GM18907 (cell line): ENCODE measurements at regions not wholly inside any gene's neighbourhood (a gene's known extent, or its start where the extent isn't known, plus 50 kb on each side); places are given as distances from the start of the nearest gene placed in this dataset.
"Not testable (repeated sequence)": the region's sequence is repeated elsewhere in the genome, so short reads cannot be mapped to it uniquely, and the experiment has no call there.

Experiments used
- ATAC-seq: cut with Tn5 transposase; IDR thresholded peaks from one replicate; pipeline ENCODE4 v1.9.1; 2021; ENCODE audit warnings: mild to moderate bottlenecking, moderate library complexity; ENCODE audit not compliant: unreplicated experiment

GRCh38 chr1:149274493-149274892, 171.1 kb upstream of the NBPF9 start:
- not testable (repeated sequence) for ATAC-seq

DNA sequence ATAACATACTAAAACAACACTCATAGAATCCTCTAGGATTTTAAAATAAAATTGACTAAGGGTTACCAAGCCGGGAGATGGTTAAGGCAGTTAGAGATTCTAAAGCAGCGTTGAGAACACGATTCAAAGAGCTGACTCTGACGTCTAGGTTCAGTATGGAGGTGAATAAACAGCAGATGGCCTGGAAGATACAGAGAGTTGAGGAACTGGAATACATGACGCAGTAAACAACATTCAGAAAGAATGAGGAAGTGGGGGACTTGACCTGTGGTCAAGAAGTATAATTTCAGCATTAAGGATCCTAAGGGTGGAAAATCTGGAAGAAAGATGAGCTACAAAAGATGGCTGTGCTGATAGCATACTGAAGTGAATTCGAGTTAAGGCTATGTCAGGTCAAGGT, 172.5 kb upstream of the NBPF9 start:
- not testable (repeated sequence) for ATAC-seq

DNA sequence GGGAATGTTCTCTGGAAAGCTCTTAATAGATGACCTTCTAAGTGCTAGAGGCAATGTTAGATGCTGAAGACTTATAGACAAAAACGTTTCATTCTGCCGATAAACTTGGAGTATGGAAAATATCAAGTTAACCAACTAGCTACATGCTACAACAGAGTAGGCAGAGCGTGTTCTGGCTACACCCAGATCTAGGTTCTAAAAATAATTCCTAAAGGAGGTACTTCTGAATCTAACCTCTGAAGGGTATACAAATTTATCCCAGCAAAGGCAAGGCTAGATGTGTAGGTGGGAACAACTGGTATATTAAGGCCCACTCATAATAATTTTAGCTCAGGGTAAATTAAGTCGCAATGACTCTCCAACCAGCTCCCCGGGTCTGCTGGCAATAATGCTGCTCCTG, 173.1 kb upstream of the NBPF9 start:
- not testable (repeated sequence) for ATAC-seq

DNA sequence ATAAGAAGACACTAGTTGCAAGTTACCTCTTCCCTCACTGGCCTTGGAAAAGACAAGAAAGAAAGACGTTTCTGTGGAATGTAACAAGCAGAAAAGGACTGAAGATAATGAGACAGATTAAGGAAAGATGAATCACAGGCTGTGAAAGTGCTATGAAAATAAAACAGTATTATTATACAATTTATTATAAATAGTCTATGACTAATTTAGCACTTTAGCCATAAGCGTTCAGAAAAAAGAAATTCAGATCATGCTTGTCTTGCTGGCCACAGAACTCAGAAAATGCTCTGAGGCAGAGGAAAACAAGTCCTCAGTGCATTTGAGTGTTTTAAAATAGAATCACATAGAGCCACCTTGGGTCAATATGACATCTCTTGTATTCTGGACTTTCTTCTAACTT, 174.8 kb upstream of the NBPF9 start:
- ATAC-seq = not testable (repeated sequence)

GRCh38 chr1:149279015-149279414, 175.7 kb upstream of the NBPF9 start:
- ATAC-seq = not testable (repeated sequence)

GRCh38 chr1:149279512-149279911, 176.2 kb upstream of the NBPF9 start:
- not testable (repeated sequence) for ATAC-seq

DNA sequence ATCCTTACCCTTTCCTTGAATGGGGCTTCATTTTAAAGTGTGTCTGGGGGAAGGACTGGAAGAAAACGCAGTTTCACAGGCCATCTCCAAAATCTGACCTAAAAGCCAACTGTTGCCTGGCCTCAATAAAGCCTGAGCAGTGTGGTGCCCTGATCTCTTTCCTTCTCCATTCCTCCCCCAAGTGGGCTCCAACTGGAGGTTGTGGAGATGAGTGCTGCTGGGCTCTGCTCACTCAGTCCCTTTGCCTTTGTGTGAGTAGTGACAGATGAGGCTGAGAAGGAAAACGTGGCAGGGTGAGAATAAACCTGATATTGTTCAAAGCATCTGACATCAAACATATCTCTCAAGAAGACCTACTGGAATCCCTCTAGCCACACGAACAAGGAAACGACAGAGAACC, 181.4 kb upstream of the NBPF9 start:
- not testable (repeated sequence) for ATAC-seq

- ATAC-seq = not testable (repeated sequence)
Measured at GRCh38 chr1:149285205-149285604, 181.9 kb upstream of the NBPF9 start.

DNA sequence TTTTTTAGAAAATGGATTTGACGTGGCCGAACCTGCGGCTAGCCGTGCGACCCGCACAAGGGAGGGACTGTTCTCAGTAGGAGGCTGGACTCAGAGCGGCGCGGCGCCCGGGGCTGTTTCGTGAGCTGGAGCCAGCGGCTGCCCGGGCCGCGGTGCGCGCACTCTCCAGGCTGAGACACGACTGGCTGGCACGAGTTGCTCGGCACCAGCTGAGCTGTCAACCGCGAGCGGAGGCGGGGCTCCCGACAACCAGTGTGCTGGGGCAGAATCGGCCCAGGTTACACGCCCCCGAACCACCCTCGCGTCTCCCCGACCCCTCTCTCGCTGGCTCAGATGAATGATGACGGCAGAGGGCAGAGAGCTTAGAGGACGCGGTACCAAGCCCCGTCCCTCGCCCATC, 182.3 kb upstream of the NBPF9 start:
- not testable (repeated sequence) for ATAC-seq

DNA sequence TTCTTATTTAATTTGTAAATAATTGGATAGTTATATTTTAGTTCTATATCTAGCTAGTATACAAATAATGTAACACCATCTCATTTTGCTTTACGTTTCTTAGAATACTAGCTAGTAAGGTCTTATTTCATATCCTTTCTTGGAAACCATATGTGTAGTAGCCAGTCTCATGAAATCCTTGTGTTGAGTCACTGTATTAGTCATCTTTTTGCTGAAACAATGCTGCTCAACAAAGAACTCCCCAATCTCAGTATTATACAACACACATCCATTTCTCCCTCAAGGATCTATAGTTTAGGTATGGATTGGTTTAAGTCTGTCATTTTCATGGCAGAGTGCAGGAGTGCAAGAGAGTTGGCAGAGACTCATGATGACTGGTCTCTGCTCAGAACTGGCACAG, 185.2 kb upstream of the NBPF9 start:
- not testable (repeated sequence) for ATAC-seq

DNA sequence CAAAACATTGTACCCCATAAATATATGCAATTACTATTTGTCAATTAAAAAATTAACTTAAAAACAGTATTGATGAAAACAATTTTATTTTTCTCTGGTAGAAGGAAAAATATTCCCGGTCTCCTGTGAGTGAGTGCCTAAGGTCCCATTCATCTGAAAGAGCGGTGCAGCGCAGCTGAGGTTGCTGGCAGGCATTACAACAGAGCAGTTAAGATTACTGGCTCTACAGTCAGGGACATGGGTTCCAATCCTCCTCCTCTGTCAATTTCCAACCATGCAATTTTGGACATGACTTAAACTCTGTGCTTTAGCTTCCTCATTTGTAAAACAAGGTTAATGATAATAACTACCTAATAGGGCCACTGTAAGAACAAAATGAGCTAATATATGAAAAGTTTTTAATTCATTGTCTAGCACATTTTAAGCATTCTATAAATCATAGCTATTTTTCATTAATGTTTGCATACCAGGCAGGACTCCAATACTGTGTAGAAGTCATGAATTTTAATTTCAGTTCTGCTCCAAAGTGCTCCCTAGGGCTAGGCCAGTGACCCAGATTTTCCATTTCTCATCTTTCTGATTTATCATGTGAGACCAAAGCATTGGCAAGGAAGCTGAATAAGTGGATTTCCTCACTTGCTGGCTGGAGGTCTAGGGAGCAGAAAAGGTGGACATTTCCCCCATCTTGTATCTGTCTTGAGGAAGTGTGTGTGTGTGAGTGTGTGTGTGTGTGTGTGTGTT, 174.2 kb upstream of the NBPF19 start:
- ATAC-seq = not testable (repeated sequence)

GRCh38 chr1:149301282-149301681, 173.6 kb upstream of the NBPF19 start:
- ATAC-seq = not testable (repeated sequence)

DNA sequence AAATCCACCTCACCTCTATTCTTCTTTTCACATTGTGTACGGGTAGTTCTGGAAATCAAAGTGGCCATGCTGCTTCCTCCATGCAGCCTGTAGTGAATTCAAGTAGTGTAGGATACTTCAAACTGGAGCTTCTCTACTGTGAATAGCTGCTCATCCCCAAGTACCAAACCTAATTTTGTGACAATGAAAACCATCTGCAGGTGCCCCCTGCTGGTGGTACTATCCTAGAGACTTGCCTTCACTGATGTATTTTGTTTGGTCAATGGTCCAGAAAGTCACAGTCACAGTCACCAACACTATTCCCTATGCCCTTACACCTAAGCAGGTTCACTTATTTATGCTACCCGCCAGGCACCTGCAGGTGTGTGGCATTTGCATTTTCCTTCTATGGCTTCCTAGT, 170.0 kb upstream of the NBPF19 start:
- not testable (repeated sequence) for ATAC-seq

GRCh38 chr1:149307640-149308039, 167.2 kb upstream of the NBPF19 start:
- not testable (repeated sequence) for ATAC-seq

DNA sequence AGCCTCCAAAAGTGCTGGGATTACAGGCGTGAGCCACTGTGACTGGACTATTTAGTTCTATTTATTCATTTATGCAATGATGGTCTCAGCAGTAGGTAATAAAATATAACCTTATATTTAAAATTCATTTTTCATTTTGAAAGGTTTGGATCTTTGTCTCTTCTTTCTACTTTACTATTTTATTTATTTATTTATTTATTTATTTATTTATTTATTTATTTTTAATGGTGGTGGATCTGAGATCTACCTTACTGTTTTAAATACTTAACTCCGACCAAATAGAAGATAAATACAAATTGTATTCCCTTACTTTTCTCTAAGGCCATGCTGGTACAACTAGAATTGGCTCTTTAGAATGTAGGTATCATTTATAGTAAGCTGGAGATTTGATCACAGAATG, 159.9 kb upstream of the NBPF19 start:
- not testable (repeated sequence) for ATAC-seq

DNA sequence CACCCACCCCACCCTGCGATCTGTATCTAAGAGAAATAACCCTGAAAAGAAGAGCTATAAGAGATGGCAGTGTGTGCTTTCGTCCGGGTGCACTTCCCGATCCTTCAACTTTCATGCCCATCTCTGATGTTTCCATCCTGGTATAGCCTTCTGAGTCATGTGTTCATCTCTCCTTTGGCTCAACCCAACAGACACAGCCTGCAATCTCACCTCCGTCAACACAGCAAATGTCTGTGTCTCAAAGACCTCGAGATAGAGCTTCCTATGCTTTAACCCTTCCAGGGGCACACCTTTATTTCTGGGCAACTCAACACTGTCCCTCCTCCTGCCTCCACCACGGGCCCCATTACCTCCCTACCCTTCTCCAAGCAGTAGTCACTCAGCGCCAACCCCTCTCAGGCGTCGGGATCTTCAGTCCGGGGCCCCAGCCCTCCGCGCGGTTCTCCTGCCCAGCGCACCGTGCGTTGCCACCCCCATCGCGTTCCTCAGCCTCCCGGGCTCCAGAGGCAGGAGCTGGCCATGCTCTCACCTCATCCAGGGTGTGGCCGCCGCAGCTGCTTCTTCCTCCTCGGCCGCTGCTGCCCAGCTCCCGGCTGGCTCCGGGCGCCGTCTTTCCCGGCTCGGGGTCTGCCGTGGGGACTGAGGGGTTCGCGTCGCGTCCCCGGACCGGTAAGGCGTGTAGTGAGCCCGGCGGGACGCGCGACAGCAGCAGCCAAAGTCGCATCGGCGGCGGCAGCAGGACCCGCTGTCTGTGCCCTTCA, 153.7 kb upstream of the NBPF19 start:
- not testable (repeated sequence) for ATAC-seq

GRCh38 chr1:149321732-149322016, 153.2 kb upstream of the NBPF19 start:
- ATAC-seq = not testable (repeated sequence)

DNA sequence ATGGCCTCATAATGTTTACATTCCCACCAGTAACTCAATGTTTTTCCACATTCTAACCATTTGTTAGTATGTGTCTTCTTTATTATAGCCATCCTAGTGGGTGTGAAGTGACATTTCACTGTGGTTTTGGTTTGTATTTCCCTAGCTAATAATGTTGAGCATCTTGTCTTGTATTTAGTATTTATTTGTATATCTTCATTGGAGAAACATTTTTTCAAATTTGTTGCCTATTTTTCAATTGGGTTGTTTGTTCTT, 144.8 kb upstream of the NBPF19 start:
- ATAC-seq = not testable (repeated sequence)

- not testable (repeated sequence) for ATAC-seq
Measured at GRCh38 chr1:149336082-149336481, 138.8 kb upstream of the NBPF19 start.

- ATAC-seq = not testable (repeated sequence)
Measured at GRCh38 chr1:149338221-149338691, 136.6 kb upstream of the NBPF19 start.

- ATAC-seq = not testable (repeated sequence)
Measured at GRCh38 chr1:149338698-149339097, 136.1 kb upstream of the NBPF19 start.

- ATAC-seq = not testable (repeated sequence)
Measured at GRCh38 chr1:149349448-149349847, 125.4 kb upstream of the NBPF19 start.
